Thoracic aorta (tissue), 2 donors: ENCODE measurements at regions not wholly inside any gene's neighbourhood (a gene's known extent, or its start where the extent isn't known, plus 50 kb on each side); places are given as distances from the start of the nearest gene placed in this dataset.

Experiments used
- ATAC-seq: fragments of 150-250 bp; one replicate; pipeline ENCODE4 v1.8.0; 2017; ENCODE audit warnings: low read depth; ENCODE audit not compliant: insufficient number of reproducible peaks, low FRiP score
- DNase-seq: peaks from one replicate; pipeline ENCODE4 v3.0.0-alpha.2; 2020; ENCODE audit warnings: low spot score
- H3K27ac ChIP-seq, 2 donors: fragments of 200-600 bp; sonication (generic); 1 replicate in 1 of 2; 2 replicates in 1 of 2; pipeline ENCODE4 v1.5.1; 2016; ENCODE audit warnings: mild to moderate bottlenecking in 2 of 2, moderate library complexity in 2 of 2
- H3K27me3 ChIP-seq: fragments of 200-600 bp; sonication (generic); replicated peaks from 2 replicates; pipeline ENCODE4 v1.6.0; 2016; ENCODE audit warnings: mild to moderate bottlenecking; ENCODE audit not compliant: insufficient read depth
- H3K36me3 ChIP-seq: fragments of 200-600 bp; sonication (generic); one replicate; pipeline ENCODE4 v1.5.1; 2016
- H3K4me1 ChIP-seq, 2 donors: fragments of 200-600 bp; sonication (generic); 1 replicate in 1 of 2; 2 replicates in 1 of 2; pipeline versions ENCODE4 v1.5.1 to v1.6.0; 2016; ENCODE audit warnings: low read depth in 2 of 2, mild to moderate bottlenecking in 1 of 2; ENCODE audit not compliant: control insufficient read depth in 1 of 2
- H3K4me3 ChIP-seq: fragments of 200-600 bp; sonication (generic); 2 replicates; pipeline ENCODE4 v1.5.1; 2016; ENCODE audit warnings: mild to moderate bottlenecking
- H3K9me3 ChIP-seq: fragments of 200-600 bp; sonication (generic); 2 replicates; pipeline ENCODE4 v1.5.1; 2016
- CTCF ChIP-seq: fragments of 200-600 bp; sonication (generic); IDR thresholded peaks from one replicate; pipeline ENCODE4 v1.5.1; 2019; ENCODE audit warnings: antibody characterized with exemption

- Histone ChIP-seq H3K9me3 (no peaks in the 10 kb centered on the region), H3K4me1 (no peaks in the 10 kb centered on the region), H3K27me3 (no peaks in the 10 kb centered on the region), H3K27ac (no peak overlapping the region), H3K36me3 (no peaks in the 10 kb centered on the region), H3K4me3 (no peak overlapping the region)
- TF ChIP-seq CTCF, result no peak
- no peak for DNase-seq
- ATAC-seq, result no peak
Observed at GRCh38 chr9:134503301-134504105, 138.1 kb upstream of the COL5A1 start.

- Histone ChIP-seq H3K36me3 (no peaks in the 10 kb centered on the region), H3K9me3 (no peaks in the 10 kb centered on the region), H3K4me3 (no peak overlapping the region), H3K27me3 (no peaks in the 10 kb centered on the region), H3K4me1 (no peaks in the 10 kb centered on the region), H3K27ac (no peak overlapping the region)
- TF ChIP-seq CTCF, result no peak
- no peak for ATAC-seq
- DNase-seq, result no peak
Observed at GRCh38 chr9:134504106-134504385, 137.6 kb upstream of the COL5A1 start.

GRCh38 chr9:134505032-134505431 is 136.6 kb upstream of the COL5A1 start:
- Histone ChIP-seq H3K9me3 (no peaks in the 10 kb centered on the region), H3K4me3 (no peak overlapping the region), H3K27ac (no peak overlapping the region), H3K36me3 (no peaks in the 10 kb centered on the region), H3K4me1 (no peaks in the 10 kb centered on the region), H3K27me3 (no peaks in the 10 kb centered on the region)
- no peak for TF ChIP-seq CTCF
- DNase-seq (no peak), ATAC-seq (no peak)

- ATAC-seq (no peak), DNase-seq (no peak)
- Histone ChIP-seq H3K27ac (no peak overlapping the region), H3K4me3 (no peak overlapping the region), H3K9me3 (no peaks in the 10 kb centered on the region), H3K27me3 (no peaks in the 10 kb centered on the region), H3K4me1 (no peaks in the 10 kb centered on the region), H3K36me3 (no peaks in the 10 kb centered on the region)
- no peak for TF ChIP-seq CTCF
Observed at GRCh38 chr9:134509281-134509680, 132.3 kb upstream of the COL5A1 start.

- TF ChIP-seq CTCF, result no peak
- no peak for ATAC-seq
Observed at GRCh38 chr9:134509817-134510216, 131.8 kb upstream of the COL5A1 start.

More at GRCh38 chr9:134509817-134510216, 131.8 kb upstream of the COL5A1 start:
- no peaks in the 10 kb centered on the region for H3K9me3 ChIP-seq
- no peaks in the 10 kb centered on the region for H3K27me3 ChIP-seq
- H3K27ac ChIP-seq, result no peak overlapping the region
- no peak overlapping the region for H3K4me3 ChIP-seq
- H3K36me3 ChIP-seq, result no peaks in the 10 kb centered on the region
- H3K4me1 ChIP-seq, result no peaks in the 10 kb centered on the region
- no peak for DNase-seq
